Esophagus muscularis mucosa (tissue), 4 donors: ENCODE measurements at regions not wholly inside any gene's neighbourhood (a gene's known extent, or its start where the extent isn't known, plus 50 kb on each side); places are given as distances from the start of the nearest gene placed in this dataset.

Experiments
- DNase-seq: peaks from one replicate; pipeline ENCODE4 v3.0.0-alpha.2; 2017; ENCODE audit errors: extremely low spot score
- H3K27ac ChIP-seq, 4 donors: fragments of 200-600 bp; sonication (generic); replicated peaks in 1 of 4; 1 replicate in 3 of 4; 2 replicates in 1 of 4; pipeline ENCODE4 v1.5.1; 2016 to 2019; ENCODE audit warnings: mild to moderate bottlenecking in 1 of 4
- H3K27me3 ChIP-seq, 4 donors: fragments of 200-600 bp; sonication (generic); one replicate each; pipeline versions ENCODE4 v1.5.1 to v1.6.0; 2016 to 2019
- H3K36me3 ChIP-seq, 4 donors: fragments of 200-600 bp; sonication (generic); one replicate each; pipeline ENCODE4 v1.5.1; 2016 to 2019
- H3K4me1 ChIP-seq, 4 donors: fragments of 200-600 bp; sonication (generic); one replicate each; pipeline ENCODE4 v1.5.1; 2016 to 2019
- H3K4me3 ChIP-seq, 4 donors: fragments of 200-600 bp; sonication (generic); 1 replicate in 2 of 4; 2 replicates in 2 of 4; pipeline ENCODE4 v1.5.1; 2016 to 2019; ENCODE audit warnings: mild to moderate bottlenecking in 4 of 4, moderate library complexity in 1 of 4
- H3K9me3 ChIP-seq, 4 donors: fragments of 200-600 bp; sonication (generic); 1 replicate in 3 of 4; 2 replicates in 1 of 4; pipeline ENCODE4 v1.5.1; 2016 to 2019
- CTCF ChIP-seq, 3 experiments: fragments of 200-600 bp in 2 of 3; fragments of 450-650 bp in 1 of 3; sonication (generic) in 2 of 3; IDR thresholded peaks; one replicate each; pipeline ENCODE4 v1.5.1; 2017 to 2019; ENCODE audit warnings: antibody characterized with exemption in 3 of 3, mild to moderate bottlenecking in 2 of 3, moderate library complexity in 1 of 3
- EP300 ChIP-seq: sonication (generic); formaldehyde crosslinking; IDR thresholded peaks from one replicate; pipeline ENCODE4 v1.6.1; 2017; ENCODE audit warnings: antibody characterized with exemption
- POLR2A ChIP-seq: fragments of 450-650 bp; IDR thresholded peaks from one replicate; pipeline ENCODE4 v1.6.1; 2017; ENCODE audit warnings: antibody characterized with exemption, moderate library complexity, mild to moderate bottlenecking, low read depth
- POLR2AphosphoS5 ChIP-seq, 2 donors: sonication (generic); formaldehyde crosslinking; IDR thresholded peaks; one replicate each; pipeline ENCODE4 v1.6.1; 2017; ENCODE audit warnings: antibody characterized with exemption in 2 of 2
- WGBS: methylation state at CpG from one replicate; pipeline ENCODE4 v1.1.5; 2018; 5-methylcytosine and 5-hydroxymethylcytosine counted together
- intact Hi-C: fragments of 100-400 bp; cut with DNase I; formaldehyde crosslinking; loops from one replicate; pipeline ENCODE4 v1.15.1; 2023

GRCh38 chr18:47679864-47680263 lies 250.6 kb downstream of the SMAD2 start:
- no peak overlapping the region for H3K27ac ChIP-seq
- H3K36me3 ChIP-seq, result no peaks in the 10 kb centered on the region
- H3K4me3 ChIP-seq, result no peak overlapping the region
- H3K4me1 ChIP-seq, result no peaks in the 10 kb centered on the region
- intact Hi-C loops, result no loop called here
- 79% methylated on average over 2 of the region's 2 CpGs for WGBS
- no peaks in the 10 kb centered on the region for H3K27me3 ChIP-seq
- no peaks in the 10 kb centered on the region for H3K9me3 ChIP-seq
- TF ChIP-seq POLR2AphosphoS5 (IDR thresholded peaks at IDR 0.05), result no peak
- no peak for TF ChIP-seq POLR2A
- TF ChIP-seq CTCF (IDR thresholded peaks at IDR 0.05), result no peak
- no peak for TF ChIP-seq EP300
- DNase-seq, result no peak

GRCh38 chr18:47677952-47678351 lies 252.5 kb downstream of the SMAD2 start:
- TF ChIP-seq POLR2AphosphoS5 (IDR thresholded peaks at IDR 0.05), result no peak
- TF ChIP-seq CTCF (IDR thresholded peaks at IDR 0.05), result no peak
- no peak for TF ChIP-seq POLR2A
- TF ChIP-seq EP300, result no peak
- Histone ChIP-seq H3K27me3 (no peaks in the 10 kb centered on the region), H3K36me3 (no peaks in the 10 kb centered on the region), H3K4me1 (no peaks in the 10 kb centered on the region), H3K9me3 (no peaks in the 10 kb centered on the region), H3K4me3 (no peak overlapping the region), H3K27ac (no peak overlapping the region)
- intact Hi-C loops, result no loop called here
- no peak for DNase-seq
- 95% methylated on average over 3 of the region's 3 CpGs for WGBS

DNA sequence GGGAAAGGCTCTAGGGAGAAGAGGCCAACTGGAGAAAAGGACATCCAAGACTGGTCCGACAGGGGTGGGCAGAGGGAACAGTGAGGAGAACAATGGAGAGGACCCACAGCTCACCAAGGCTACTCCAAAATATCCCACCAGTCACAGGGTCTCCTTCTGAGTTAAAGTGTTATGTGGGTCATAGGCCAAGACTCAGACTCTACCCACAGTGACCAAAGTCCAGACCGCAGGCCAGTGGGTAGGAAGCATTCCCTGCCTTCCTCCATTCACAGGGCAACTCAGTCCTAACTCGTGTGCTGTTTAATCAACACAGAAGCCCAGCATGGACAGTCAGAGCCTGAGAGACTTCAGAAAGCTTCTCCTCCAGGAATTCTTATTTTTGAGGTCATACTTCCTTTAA lies 260.6 kb downstream of the SMAD2 start:
- H3K4me1 ChIP-seq, result no peaks in the 10 kb centered on the region
- H3K9me3 ChIP-seq, result no peaks in the 10 kb centered on the region
- WGBS, result 65% methylated on average over 3 of the region's 3 CpGs
- H3K4me3 ChIP-seq, result no peak overlapping the region
- H3K27ac ChIP-seq, result no peak overlapping the region
- peaks cover 0 to 25% (median 0%) of the 10 kb centered on the region in 4 donors for H3K27me3 ChIP-seq
- no peaks in the 10 kb centered on the region for H3K36me3 ChIP-seq
- intact Hi-C loops, result no loop called here
- TF ChIP-seq EP300 (no peak), CTCF (IDR thresholded peaks at IDR 0.05) (no peak), POLR2A (no peak), POLR2AphosphoS5 (IDR thresholded peaks at IDR 0.05) (no peak)
- DNase-seq, result no peak

GRCh38 chr18:47658498-47658897 lies 272.0 kb downstream of the SMAD2 start:
- WGBS, result 61% methylated on average over 2 of the region's 2 CpGs
- intact Hi-C loops, result no loop called here

More at GRCh38 chr18:47658498-47658897, 272.0 kb downstream of the SMAD2 start:
- H3K4me1 ChIP-seq, result no peaks in the 10 kb centered on the region
- H3K9me3 ChIP-seq, result peaks cover 0 to 12% (median 0%) of the 10 kb centered on the region in 4 donors
- no peak overlapping the region for H3K4me3 ChIP-seq
- H3K27ac ChIP-seq, result no peak overlapping the region
- H3K27me3 ChIP-seq, result no peaks in the 10 kb centered on the region
- H3K36me3 ChIP-seq, result no peaks in the 10 kb centered on the region
- no peak for DNase-seq
- no peak for TF ChIP-seq EP300
- TF ChIP-seq POLR2A, result no peak
- no peak for TF ChIP-seq CTCF (IDR thresholded peaks at IDR 0.05)
- TF ChIP-seq POLR2AphosphoS5 (IDR thresholded peaks at IDR 0.05), result no peak
